ENCODE measurements at regions not wholly inside any gene's neighbourhood (a gene's known extent, or its start where the extent isn't known, plus 50 kb on each side); places are given as distances from the start of the nearest gene placed in this dataset.

DNA sequence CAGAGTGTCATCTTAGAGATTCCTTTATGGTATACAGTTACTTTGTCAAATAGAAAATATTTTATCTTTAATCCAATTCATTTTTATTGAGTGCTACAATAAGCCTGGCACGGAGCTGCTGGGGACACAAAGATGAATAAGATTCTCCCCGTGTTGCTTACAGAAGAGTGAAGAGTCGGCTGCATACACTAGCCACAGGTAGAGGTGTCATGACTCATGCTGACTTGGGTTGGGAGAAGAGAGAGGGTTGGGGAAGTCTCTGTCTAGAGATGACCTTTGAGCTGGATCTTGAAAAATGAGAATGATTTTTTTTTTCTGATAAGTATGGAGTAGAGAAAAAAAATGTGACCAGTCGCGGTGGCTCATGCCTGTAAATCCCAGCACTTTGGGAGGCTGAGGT, 289.9 kb upstream of the CELF2 start:
- no peaks in the 10 kb centered on the region for H3K9me3 Mint-ChIP-seq (ENCODE audit: unreplicated experiment)
- BruUV-seq (replicated peaks): no TSS peak

DNA sequence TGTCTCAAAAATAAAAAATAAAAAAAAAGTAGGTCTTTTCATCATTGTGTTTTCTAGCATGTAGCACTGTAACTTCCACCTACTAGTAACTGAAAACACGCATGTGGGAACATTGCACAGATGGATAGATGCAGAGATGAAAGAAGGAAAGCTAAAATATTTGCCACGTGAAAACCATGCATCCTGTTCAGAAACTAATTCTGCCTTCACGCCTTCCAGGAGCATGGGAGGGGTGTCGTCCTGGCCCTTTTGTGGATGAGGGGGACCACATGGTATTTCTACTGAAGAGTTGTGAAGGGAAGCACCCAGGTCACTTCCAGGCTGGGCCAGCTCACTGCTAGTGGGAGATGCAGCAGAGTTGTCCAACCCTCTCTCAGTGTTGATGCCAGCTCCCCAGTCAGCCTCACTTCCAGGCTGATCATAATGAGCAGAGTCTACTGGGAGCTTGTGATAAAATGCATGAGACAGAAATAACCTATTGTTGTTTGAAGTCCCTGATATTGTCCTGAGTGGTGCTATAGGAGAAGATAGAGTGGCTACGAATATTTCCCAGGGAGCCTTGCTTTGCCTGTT, 287.1 kb upstream of the CELF2 start:
- 0 out of 2 replicates have a peak, but pooled peaks cover 2% of the 10 kb centered on the region for H3K9me3 ChIP-seq
- POLR2A ChIA-PET: no interaction called here
- Mint-ChIP-seq H3K27ac (ENCODE audit: unreplicated experiment) (no peak overlapping the region), H3K4me3 (ENCODE audit: unreplicated experiment) (no peak overlapping the region), H3K4me1 (ENCODE audit: low read depth, unreplicated experiment) (no peaks in the 10 kb centered on the region), H3K27me3 (ENCODE audit: insufficient read depth, unreplicated experiment) (peaks cover 18% of the 10 kb centered on the region), H3K36me3 (ENCODE audit: insufficient read depth, unreplicated experiment) (no peaks in the 10 kb centered on the region), H3K9me3 (ENCODE audit: unreplicated experiment) (no peaks in the 10 kb centered on the region)
- no peak overlapping the region for H3K4me3 ChIP-seq (ENCODE audit: low read depth, low read length)
- TF ChIP-seq, protein P1, sequence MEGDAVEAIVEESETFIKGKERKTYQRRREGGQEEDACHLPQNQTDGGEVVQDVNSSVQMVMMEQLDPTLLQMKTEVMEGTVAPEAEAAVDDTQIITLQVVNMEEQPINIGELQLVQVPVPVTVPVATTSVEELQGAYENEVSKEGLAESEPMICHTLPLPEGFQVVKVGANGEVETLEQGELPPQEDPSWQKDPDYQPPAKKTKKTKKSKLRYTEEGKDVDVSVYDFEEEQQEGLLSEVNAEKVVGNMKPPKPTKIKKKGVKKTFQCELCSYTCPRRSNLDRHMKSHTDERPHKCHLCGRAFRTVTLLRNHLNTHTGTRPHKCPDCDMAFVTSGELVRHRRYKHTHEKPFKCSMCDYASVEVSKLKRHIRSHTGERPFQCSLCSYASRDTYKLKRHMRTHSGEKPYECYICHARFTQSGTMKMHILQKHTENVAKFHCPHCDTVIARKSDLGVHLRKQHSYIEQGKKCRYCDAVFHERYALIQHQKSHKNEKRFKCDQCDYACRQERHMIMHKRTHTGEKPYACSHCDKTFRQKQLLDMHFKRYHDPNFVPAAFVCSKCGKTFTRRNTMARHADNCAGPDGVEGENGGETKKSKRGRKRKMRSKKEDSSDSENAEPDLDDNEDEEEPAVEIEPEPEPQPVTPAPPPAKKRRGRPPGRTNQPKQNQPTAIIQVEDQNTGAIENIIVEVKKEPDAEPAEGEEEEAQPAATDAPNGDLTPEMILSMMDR (IDR thresholded peaks at IDR 0.05; ENCODE audit: insufficient read depth in 1 of 2, low read depth in 1 of 2, low read length in 1 of 2, severe bottlenecking in 1 of 2, unreplicated experiment in 1 of 2): no peak
- no peak for DNase-seq
- CTCF ChIA-PET: no interaction called here
- no TSS peak for BruUV-seq (replicated peaks)
- no peaks in the 10 kb centered on the region for H3K4me1 ChIP-seq
- 0 out of 2 replicates have a peak, but pooled peaks cover 1% of the 10 kb centered on the region for H3K27me3 ChIP-seq (replicated peaks; ENCODE audit: control insufficient read depth, insufficient read depth, low read length)
- H3K36me3 ChIP-seq (ENCODE audit: control insufficient read depth, insufficient read depth, low read length): no peaks in the 10 kb centered on the region
- intact Hi-C loops (cut with micrococcal nuclease; ENCODE audit: unreplicated experiment): no loop called here

More for the DNA sequence above, 289.9 kb upstream of the CELF2 start:
- 0 out of 2 replicates have a peak, but pooled peaks cover 1% of the 10 kb centered on the region for H3K27me3 ChIP-seq (replicated peaks; ENCODE audit: control insufficient read depth, insufficient read depth, low read length)
- H3K36me3 ChIP-seq (ENCODE audit: control insufficient read depth, insufficient read depth, low read length): no peaks in the 10 kb centered on the region
- ChIA-PET CTCF (no interaction called here), POLR2A (no interaction called here)
- no peak for DNase-seq
- intact Hi-C loops (cut with micrococcal nuclease; ENCODE audit: unreplicated experiment): no loop called here
- TF ChIP-seq, protein P1 (IDR thresholded peaks at IDR 0.05; ENCODE audit: insufficient read depth in 1 of 2, low read depth in 1 of 2, low read length in 1 of 2, severe bottlenecking in 1 of 2, unreplicated experiment in 1 of 2): no peak
- H3K27me3 Mint-ChIP-seq (ENCODE audit: insufficient read depth, unreplicated experiment): peaks cover 21% of the 10 kb centered on the region
- H3K9me3 ChIP-seq: no peaks in the 10 kb centered on the region
- no peaks in the 10 kb centered on the region for H3K4me1 Mint-ChIP-seq (ENCODE audit: low read depth, unreplicated experiment)
- H3K27ac Mint-ChIP-seq (ENCODE audit: unreplicated experiment): no peak overlapping the region
- no peaks in the 10 kb centered on the region for H3K4me1 ChIP-seq
- H3K36me3 Mint-ChIP-seq (ENCODE audit: insufficient read depth, unreplicated experiment): no peaks in the 10 kb centered on the region
- no peak overlapping the region for H3K4me3 Mint-ChIP-seq (ENCODE audit: unreplicated experiment)
- no peak overlapping the region for H3K4me3 ChIP-seq (ENCODE audit: low read depth, low read length)

DNA sequence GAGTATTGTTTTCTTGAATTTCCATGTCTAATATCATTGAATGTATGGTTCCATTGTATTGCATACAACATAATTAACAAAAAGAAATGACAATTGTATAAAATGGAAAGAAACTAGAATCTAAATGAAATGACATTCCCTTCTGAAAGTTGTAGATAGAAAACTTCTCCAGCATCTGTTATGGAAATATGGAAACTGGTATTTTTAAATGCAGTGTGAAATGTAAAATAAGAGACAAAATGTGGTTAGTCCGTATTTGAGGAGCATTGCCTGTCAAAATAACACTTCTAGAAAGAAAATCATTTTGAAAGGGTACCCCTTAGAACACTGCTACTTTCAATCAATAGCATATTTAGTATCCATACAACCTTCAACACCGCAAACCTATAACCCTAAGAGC, 286.3 kb upstream of the CELF2 start:
- no peak overlapping the region for H3K4me3 ChIP-seq (ENCODE audit: low read depth, low read length)
- no peaks in the 10 kb centered on the region for H3K27me3 ChIP-seq (replicated peaks; ENCODE audit: control insufficient read depth, insufficient read depth, low read length)
- intact Hi-C loops (cut with micrococcal nuclease; ENCODE audit: unreplicated experiment): no loop called here
- TF ChIP-seq, protein P1 (IDR thresholded peaks at IDR 0.05; ENCODE audit: insufficient read depth in 1 of 2, low read depth in 1 of 2, low read length in 1 of 2, severe bottlenecking in 1 of 2, unreplicated experiment in 1 of 2): no peak
- no peaks in the 10 kb centered on the region for H3K36me3 Mint-ChIP-seq (ENCODE audit: insufficient read depth, unreplicated experiment)
- POLR2A ChIA-PET: no interaction called here
- no peaks in the 10 kb centered on the region for H3K36me3 ChIP-seq (ENCODE audit: control insufficient read depth, insufficient read depth, low read length)
- CTCF ChIA-PET: no interaction called here
- no peak for DNase-seq
- H3K4me1 ChIP-seq: no peaks in the 10 kb centered on the region
- peaks cover 20% of the 10 kb centered on the region for H3K27me3 Mint-ChIP-seq (ENCODE audit: insufficient read depth, unreplicated experiment)
- no TSS peak for BruUV-seq (replicated peaks)
- no peaks in the 10 kb centered on the region for H3K9me3 Mint-ChIP-seq (ENCODE audit: unreplicated experiment)
- 0 out of 2 replicates have a peak, but pooled peaks cover 2% of the 10 kb centered on the region for H3K9me3 ChIP-seq
- no peak overlapping the region for H3K4me3 Mint-ChIP-seq (ENCODE audit: unreplicated experiment)
- no peak overlapping the region for H3K27ac Mint-ChIP-seq (ENCODE audit: unreplicated experiment)
- no peaks in the 10 kb centered on the region for H3K4me1 Mint-ChIP-seq (ENCODE audit: low read depth, unreplicated experiment)
